ENCODE measurements at regions not wholly inside any gene's neighbourhood (a gene's known extent, or its start where the extent isn't known, plus 50 kb on each side); places are given as distances from the start of the nearest gene placed in this dataset.

DNA sequence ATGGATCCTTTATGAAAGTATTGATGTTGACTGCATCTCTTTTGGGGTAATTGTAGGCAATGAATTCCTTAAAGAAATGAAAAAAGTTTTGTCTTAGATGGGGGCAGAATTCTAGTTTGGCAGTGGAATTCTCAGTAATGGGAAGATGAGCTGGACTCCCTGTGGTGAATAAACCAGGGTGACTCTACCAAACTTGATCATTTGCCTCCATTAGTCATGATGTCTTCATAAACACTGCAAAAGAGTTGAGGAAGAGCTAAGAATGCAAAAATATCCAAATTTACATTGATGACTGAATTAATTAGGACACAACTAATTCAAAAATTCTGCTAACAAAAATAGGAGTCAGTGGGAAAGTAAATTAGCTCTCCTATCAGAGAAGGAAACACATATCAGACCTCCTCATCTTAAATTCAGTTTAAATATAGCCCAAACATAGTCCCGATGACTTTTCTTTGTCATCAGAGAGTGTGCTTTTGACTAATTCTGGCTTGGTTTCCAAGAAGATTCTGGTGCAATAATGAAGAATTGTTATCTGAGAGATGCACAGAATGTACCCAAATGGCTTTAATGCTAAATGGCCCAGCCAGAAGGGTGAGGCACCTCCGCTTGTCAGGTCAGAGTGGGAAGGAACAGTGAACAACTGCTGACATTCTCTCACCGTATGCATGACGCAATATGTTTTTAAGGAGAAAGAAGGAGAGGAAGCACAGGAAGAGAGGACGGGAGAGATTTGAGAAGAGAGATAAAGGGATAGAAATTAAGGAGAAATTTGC, 525.1 kb downstream of the LMO4 start:
- in situ Hi-C loops (cut with MboI; ENCODE audit: low sequenced_read_pairs), result no loop called here

DNA sequence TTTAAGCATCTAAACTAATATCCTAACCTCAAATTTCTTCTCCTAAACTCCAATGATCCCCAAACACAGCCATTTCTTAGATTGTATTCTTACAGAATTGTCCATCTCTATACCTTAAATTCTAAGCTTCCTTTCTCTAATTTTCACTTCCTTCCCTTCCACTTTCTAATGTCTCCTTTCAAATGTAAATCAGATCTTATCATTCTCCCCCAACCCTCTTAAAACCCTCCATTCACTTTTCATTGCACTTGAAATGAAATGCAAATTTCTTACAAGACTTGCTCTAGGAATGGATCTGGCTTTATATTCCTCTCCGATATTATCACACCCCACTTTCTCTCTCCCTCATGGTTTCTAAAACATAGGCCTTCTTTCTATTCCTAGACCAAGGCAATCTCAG, 534.6 kb downstream of the LMO4 start:
- in situ Hi-C loops (cut with MboI; ENCODE audit: low sequenced_read_pairs), result no loop called here

GRCh38 chr1:87864676-87865075, 536.0 kb downstream of the LMO4 start:
- in situ Hi-C loops (cut with MboI; ENCODE audit: low sequenced_read_pairs), result no loop called here

DNA sequence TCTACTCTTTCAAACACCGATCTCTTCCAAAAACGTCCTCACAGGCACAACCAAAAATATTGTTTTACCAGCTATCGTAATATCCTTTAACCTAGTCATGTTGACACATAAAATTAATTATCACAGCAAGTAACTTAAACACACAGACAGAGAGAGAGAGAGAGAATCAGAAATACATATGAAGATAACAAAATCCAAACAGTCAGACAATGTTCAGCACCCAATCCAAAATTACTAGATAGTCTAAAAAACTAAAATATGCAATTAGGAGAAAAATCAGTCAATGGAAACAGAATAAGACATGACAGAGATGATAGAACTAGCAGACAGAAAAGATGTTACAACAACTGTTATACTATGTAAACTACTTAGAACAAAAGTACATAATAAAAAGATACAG, 537.7 kb downstream of the LMO4 start:
- in situ Hi-C loops (cut with MboI; ENCODE audit: low sequenced_read_pairs), result no loop called here

DNA sequence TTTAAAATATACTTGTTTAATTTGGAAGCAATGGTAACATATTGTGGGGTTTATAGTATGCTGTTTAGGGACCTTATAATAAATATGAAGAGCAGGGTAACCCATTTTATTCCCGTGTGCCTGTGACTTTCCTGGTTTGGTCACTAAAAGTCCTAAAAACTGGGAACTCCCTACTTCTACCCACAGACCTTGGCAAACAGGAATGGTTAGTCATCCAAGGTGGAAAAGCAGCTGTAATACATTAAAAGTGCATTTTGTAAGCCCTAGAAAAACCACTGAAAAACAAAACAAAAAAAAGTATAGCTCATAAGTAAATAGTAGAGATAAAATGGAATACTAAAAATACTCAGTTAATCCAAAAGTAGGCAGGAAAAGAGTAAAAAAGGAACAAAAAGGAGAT, 538.9 kb downstream of the LMO4 start:
- in situ Hi-C loops (cut with MboI; ENCODE audit: low sequenced_read_pairs), result no loop called here

GRCh38 chr1:87869567-87869966, 540.9 kb downstream of the LMO4 start:
- in situ Hi-C loops (cut with MboI; ENCODE audit: low sequenced_read_pairs), result no loop called here

GRCh38 chr1:87872189-87872588, 543.5 kb downstream of the LMO4 start:
- in situ Hi-C loops (cut with MboI; ENCODE audit: low sequenced_read_pairs), result no loop called here

GRCh38 chr1:87872692-87873091, 544.0 kb downstream of the LMO4 start:
- in situ Hi-C loops (cut with MboI; ENCODE audit: low sequenced_read_pairs), result no loop called here

GRCh38 chr1:87878873-87879272, 550.2 kb downstream of the LMO4 start:
- in situ Hi-C loops (cut with MboI; ENCODE audit: low sequenced_read_pairs), result no loop called here

DNA sequence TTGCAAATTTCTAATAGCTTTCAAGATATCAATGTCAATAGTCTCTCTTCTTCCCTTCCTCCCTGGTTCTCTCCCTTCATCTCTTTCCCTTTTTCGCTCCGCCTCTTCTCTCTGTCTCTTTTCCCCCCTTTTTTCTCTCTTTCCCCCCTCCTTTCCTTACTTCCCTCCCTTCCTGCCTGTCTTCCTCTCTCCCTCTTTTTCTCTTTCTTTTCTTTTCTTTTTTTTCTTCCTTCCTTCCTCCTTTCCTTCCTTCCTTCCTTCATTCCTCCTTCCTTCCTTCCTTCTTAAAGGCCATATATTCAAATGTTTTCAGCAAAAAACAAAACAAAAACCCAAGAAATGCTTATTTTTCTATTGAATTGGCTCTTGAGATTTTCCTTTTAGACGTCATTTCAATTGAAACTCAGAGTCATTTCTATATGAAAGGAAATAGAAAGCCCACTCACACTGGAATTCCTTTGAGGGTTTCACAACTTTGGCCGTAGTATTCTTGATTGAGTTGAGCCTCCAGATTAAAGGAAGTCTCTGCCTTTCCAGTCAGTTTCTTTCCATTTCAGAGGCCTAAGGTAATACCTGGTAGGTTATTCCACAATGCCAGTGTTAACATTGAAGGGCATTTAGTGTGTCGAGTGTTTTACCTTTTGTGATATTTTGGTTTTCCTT, 551.5 kb downstream of the LMO4 start:
- in situ Hi-C loops (cut with MboI; ENCODE audit: low sequenced_read_pairs), result no loop called here

DNA sequence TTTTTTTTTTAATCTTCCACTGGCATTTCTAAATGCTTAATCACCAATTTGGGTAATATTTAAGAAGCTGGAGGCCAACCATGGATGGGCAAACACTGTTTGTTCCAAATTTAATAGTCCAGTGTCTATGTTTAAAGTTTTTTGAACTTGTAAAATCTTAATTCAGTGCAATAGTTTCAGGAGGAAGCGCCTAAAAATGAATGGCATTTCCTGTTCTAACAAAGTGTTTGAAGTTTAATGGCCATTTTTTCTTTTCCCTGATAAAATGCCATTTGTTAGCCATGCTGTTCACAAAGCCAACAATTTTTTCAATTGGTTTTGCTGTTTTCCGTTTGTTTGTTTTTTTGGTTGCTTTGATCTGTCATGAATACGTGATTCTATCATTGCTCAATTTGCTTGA, 552.1 kb downstream of the LMO4 start:
- in situ Hi-C loops (cut with MboI; ENCODE audit: low sequenced_read_pairs), result no loop called here

DNA sequence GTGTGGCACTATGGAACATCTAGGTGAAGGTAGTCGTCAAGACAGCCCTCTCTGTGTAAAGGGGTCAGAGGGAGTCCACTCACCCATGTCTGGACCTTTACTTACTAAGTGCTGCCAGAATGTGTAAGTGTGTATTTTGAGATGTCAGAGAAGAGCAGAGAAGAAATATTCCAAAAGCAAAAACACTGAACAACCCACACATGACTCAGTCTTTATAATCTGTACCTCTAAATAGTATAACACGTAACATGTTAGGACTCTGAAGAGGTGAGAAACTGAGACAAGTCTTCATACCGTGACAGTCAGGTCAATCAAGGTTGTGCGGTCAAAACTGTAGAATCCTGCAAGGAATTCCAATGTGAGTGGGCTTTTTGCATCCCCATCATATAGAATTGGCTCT, 555.2 kb downstream of the LMO4 start:
- in situ Hi-C loops (cut with MboI; ENCODE audit: low sequenced_read_pairs), result no loop called here

- in situ Hi-C loops (cut with MboI; ENCODE audit: low sequenced_read_pairs), result no loop called here
These were observed 555.9 kb downstream of the LMO4 start for GRCh38 chr1:87884581-87884980.

DNA sequence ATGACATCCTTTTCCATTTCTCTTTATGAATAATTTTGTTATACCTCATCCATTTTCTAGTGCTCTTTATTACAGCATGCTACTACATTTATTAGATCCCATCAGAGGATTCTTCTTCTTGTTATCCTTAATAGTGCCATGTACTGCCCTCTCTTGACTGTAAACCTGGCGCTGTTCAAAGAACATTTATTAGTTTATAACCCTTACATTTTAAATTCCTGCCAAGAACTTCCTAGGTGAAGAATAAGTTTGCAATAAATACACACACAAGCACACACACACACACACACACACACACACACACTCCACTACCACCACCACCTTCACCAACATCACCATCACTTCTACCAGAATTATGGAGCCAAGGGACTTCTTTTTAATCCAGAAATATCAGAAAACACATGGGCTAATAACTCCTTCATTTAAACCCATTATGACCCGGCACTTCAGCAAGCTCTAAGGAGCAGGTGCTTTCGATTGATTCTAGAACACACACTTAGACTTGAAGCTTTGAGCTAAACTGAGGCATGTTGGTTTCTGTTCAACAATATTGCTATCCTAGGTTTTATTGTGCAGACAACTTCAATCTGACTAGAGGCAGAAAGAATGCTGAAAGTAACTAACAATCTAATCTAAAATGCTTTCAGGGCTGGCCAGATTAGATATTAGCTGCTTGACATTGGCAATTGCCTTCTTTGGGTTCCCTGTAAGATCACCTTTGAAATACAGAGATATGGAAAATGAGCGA, 556.8 kb downstream of the LMO4 start:
- in situ Hi-C loops (cut with MboI; ENCODE audit: low sequenced_read_pairs), result no loop called here

DNA sequence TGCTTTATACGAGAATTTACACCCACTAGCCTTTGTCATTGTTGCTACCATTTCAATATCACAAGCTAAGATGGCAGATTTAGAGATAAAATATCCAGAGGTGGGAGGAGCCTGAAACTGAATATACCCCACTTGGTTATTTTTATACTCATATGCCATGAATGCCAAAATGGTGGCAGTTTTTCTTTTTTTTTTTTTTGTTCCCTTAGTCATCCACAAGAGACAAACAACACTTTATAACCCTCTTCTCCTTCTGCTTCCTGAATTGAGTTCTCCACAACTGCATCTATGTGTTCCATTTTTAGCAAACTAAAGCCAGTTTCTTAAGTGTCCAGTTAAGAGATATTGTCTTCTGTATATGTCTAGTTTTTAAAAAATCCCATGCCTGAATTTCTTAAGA, 558.4 kb downstream of the LMO4 start:
- in situ Hi-C loops (cut with MboI; ENCODE audit: low sequenced_read_pairs), result no loop called here

GRCh38 chr1:87888446-87888845, 559.8 kb downstream of the LMO4 start:
- in situ Hi-C loops (cut with MboI; ENCODE audit: low sequenced_read_pairs), result no loop called here

DNA sequence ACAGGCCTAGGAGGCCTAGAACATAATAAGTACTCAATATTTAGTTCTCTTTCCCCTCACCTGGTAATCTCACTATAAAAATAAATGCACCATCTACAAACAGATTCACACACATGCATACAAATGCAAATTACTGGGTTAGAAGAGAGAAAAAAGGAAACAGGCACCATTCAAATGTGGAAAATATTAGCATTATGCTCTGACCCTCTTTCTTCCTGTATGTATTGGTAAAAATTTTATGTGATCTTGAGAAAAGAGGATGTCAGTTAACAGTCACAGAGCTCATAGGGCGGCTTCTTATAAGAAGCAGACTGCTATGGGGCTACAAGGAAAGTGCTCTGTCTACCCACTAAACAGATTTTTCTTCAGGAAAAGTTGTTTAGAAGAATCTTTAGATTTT, 565.4 kb downstream of the LMO4 start:
- in situ Hi-C loops (cut with MboI; ENCODE audit: low sequenced_read_pairs), result no loop called here

GRCh38 chr1:87897481-87897880, 568.8 kb downstream of the LMO4 start:
- in situ Hi-C loops (cut with MboI; ENCODE audit: low sequenced_read_pairs), result no loop called here

GRCh38 chr1:87898431-87898830, 569.8 kb downstream of the LMO4 start:
- in situ Hi-C loops (cut with MboI; ENCODE audit: low sequenced_read_pairs), result no loop called here

GRCh38 chr1:87899017-87899416, 570.3 kb downstream of the LMO4 start:
- in situ Hi-C loops (cut with MboI; ENCODE audit: low sequenced_read_pairs), result no loop called here

- in situ Hi-C loops (cut with MboI; ENCODE audit: low sequenced_read_pairs), result no loop called here
These were observed 571.1 kb downstream of the LMO4 start for GRCh38 chr1:87899746-87900145.

- in situ Hi-C loops (cut with MboI; ENCODE audit: low sequenced_read_pairs), result no loop called here
These were observed 574.1 kb downstream of the LMO4 start for GRCh38 chr1:87902830-87903229.

Data from HL-60/S4 (cell line).